Breast epithelium (tissue), 3 donors: ENCODE measurements at regions not wholly inside any gene's neighbourhood (a gene's known extent, or its start where the extent isn't known, plus 50 kb on each side); places are given as distances from the start of the nearest gene placed in this dataset.

Experiments used
- POLR2A ChIP-seq: fragments of 450-650 bp; IDR thresholded peaks from one replicate; pipeline ENCODE4 v1.6.1; 2016; ENCODE audit warnings: antibody characterized with exemption, mild to moderate bottlenecking, moderate library complexity
- POLR2AphosphoS5 ChIP-seq, 3 donors: sonication (generic); formaldehyde crosslinking; IDR thresholded peaks; one replicate each; pipeline ENCODE4 v1.6.1; 2017; ENCODE audit warnings: antibody characterized with exemption in 3 of 3
- TF ChIP-seq, protein P1 (sequence below), 3 donors: fragments of 450-650 bp; IDR thresholded peaks; one replicate each; pipeline ENCODE4 v1.5.1; 2016 to 2017; ENCODE audit warnings: antibody characterized with exemption in 3 of 3, mild to moderate bottlenecking in 3 of 3, moderate library complexity in 3 of 3

DNA sequence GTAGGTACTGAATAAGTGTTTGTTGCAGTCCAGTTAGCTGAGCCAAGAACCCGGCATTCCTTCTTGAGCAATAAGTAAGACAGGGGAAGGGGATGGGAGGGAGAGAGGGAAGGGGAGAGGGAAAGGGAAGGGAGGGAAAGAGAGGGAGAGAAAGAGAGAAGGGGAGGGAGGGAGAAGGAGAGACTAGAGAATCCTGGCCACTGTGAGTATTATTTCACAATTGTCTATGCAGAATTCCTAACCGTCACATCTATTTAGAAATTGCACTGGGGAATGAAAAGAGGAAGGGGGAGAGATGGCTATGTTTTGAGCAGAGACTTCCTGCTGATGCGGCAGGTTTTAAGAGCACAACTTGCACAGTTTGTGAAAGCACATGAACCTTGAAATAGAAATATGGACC, 251.4 kb upstream of the ZMIZ1 start:
- TF ChIP-seq, protein P1, sequence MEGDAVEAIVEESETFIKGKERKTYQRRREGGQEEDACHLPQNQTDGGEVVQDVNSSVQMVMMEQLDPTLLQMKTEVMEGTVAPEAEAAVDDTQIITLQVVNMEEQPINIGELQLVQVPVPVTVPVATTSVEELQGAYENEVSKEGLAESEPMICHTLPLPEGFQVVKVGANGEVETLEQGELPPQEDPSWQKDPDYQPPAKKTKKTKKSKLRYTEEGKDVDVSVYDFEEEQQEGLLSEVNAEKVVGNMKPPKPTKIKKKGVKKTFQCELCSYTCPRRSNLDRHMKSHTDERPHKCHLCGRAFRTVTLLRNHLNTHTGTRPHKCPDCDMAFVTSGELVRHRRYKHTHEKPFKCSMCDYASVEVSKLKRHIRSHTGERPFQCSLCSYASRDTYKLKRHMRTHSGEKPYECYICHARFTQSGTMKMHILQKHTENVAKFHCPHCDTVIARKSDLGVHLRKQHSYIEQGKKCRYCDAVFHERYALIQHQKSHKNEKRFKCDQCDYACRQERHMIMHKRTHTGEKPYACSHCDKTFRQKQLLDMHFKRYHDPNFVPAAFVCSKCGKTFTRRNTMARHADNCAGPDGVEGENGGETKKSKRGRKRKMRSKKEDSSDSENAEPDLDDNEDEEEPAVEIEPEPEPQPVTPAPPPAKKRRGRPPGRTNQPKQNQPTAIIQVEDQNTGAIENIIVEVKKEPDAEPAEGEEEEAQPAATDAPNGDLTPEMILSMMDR (IDR thresholded peaks at IDR 0.05), result no peak
- TF ChIP-seq POLR2A (no peak), POLR2AphosphoS5 (IDR thresholded peaks at IDR 0.05) (peak in 2 of 3 donors; percentile 32 to 60)
